SK-N-SH treated with all-trans-retinoic acid at 6 μM for 48 hours (cell line): ENCODE measurements at regions not wholly inside any gene's neighbourhood (a gene's known extent, or its start where the extent isn't known, plus 50 kb on each side); places are given as distances from the start of the nearest gene placed in this dataset.

Source experiments
- CSDC2 ChIP-seq: fragments of 250-450 bp; sonication (Bioruptor Pico); IDR thresholded peaks from 2 replicates; pipeline ENCODE4 v1.5.0; 2020; ENCODE audit warnings: mild to moderate bottlenecking, moderate library complexity
- GLIS3 ChIP-seq: fragments of 250-450 bp; sonication (Bioruptor Pico); IDR thresholded peaks from 2 replicates; pipeline ENCODE4 v1.5.0; 2020; ENCODE audit warnings: mild to moderate bottlenecking, moderate library complexity
- RARB ChIP-seq: fragments of 250-450 bp; sonication (Bioruptor Pico); IDR thresholded peaks from 2 replicates; pipeline ENCODE4 v1.8.0; 2021; ENCODE audit warnings: mild to moderate bottlenecking, moderate library complexity
- TOX ChIP-seq: fragments of 250-450 bp; sonication (Bioruptor Pico); IDR thresholded peaks from 2 replicates; pipeline ENCODE4 v1.8.0; 2021; ENCODE audit warnings: mild to moderate bottlenecking, moderate library complexity, borderline replicate concordance

GRCh38 chr16:86377251-86378022 is 132.9 kb upstream of the FOXF1 start:
- TF ChIP-seq TOX (CRISPR knock-in tag) (no peak), RARB (no peak), CSDC2 (CRISPR knock-in tag) (no peak), GLIS3 (CRISPR knock-in tag) (no peak)
